H1 (cell line): ENCODE measurements at regions not wholly inside any gene's neighbourhood (a gene's known extent, or its start where the extent isn't known, plus 50 kb on each side); places are given as distances from the start of the nearest gene placed in this dataset.

Source experiments
- MAFK ChIP-seq: IDR thresholded peaks from 2 replicates; pipeline ENCODE4 v1.6.1; 2012; ENCODE audit warnings: low read depth, mild to moderate bottlenecking, improper control_type of control experiment, low read length
- RFX5 ChIP-seq: IDR thresholded peaks from 2 replicates; pipeline ENCODE4 v1.6.1; 2011; ENCODE audit warnings: low read depth, low read length, improper control_type of control experiment, borderline replicate concordance
- SIX5 ChIP-seq: IDR thresholded peaks from 2 replicates; pipeline ENCODE4 v1.6.1; 2011; ENCODE audit warnings: mild to moderate bottlenecking, low read depth, low read length

GRCh38 chr9:107546859-107547258, 57.3 kb upstream of the KLF4 start:
- no peak for TF ChIP-seq RFX5
- TF ChIP-seq SIX5 = no peak
- TF ChIP-seq MAFK = no peak
